CD4-positive, alpha-beta T cell treated with Interleukin-6 for 4 hours (primary cell): ENCODE measurements at regions not wholly inside any gene's neighbourhood (a gene's known extent, or its start where the extent isn't known, plus 50 kb on each side); places are given as distances from the start of the nearest gene placed in this dataset.
"Not testable (repeated sequence)": the region's sequence is repeated elsewhere in the genome, so short reads cannot be mapped to it uniquely, and the experiment has no call there.

ENCODE experiments used
- DNase-seq: peaks from one replicate; pipeline ENCODE4 v3.0.0-alpha.2; 2020; ENCODE audit warnings: mixed read lengths

DNA sequence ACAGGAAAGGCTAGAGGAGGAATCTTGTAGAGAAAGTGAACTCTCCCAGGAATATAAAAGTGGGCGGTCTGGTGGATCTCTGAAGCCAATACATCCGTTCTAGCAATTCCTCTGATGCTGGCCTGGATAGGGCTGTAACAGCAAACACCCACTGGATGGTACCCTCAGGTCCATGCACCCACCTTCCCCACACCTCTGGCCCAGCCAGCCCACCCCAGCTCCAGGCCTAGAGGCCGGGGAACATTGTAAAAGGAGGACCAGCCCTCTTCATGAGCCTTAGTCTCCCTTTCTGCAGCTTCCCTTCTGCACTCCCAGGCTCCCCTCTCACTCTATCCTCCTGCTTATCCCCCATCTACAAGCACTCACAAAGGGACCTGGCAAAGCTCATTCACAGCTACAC, 443.9 kb downstream of the BUD13 start:
- no peak for DNase-seq

DNA sequence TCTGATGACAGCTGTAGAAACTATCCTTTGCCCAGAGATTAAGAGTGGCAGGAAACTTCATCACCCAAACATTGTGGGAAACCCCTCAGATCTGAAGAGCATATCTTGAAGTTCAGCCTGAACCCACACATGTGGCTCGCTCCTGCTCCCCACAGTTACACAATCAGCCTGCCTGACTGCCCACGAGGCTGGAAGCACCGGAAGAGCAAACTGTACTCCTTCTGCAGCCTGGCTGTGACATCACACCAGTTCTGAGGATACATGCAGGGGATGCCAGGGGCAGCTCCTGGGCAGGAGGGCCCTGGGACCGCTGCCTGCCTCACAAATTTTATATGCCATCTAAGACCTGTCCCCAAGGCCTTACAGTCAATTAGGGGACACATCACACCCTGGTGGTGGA, 444.4 kb downstream of the BUD13 start:
- DNase-seq: no peak

DNA sequence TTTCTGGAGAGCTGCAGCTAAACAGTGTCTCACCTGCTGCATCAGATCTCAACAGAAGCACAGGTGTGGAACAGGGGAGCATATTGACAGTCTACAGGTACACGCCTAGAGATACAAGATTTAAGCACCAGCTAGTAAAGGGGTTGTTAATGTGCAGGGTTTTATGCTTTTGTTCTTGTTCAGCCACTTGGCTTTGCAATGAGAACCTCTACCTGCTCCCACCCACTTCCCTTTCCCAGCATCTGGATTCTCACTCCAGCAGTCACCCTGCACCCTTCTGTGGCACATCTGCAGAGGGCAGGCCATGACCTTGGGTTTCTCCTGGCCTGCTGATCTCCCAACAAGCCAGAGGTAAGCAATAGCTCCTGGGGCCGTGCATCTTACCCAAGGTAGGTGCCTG, 446.6 kb downstream of the BUD13 start:
- DNase-seq: no peak

DNA sequence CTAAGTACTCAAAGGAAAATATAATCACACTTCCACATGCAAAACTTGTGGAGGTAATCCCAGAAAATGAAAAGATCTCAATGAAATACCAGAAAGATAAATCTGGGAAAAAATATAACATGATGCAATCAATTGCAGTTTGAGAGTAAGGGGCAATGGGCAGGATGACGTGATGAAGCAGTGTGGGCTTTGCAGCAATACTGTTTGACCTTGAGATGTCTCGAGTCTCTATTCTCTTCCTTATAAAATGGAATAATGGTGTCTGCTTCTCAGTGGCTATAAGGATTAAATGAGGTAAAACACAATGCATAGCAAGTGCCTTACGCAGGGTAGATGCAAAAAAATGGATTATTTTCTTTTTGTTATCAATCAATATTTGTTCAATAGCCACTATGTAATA, 447.5 kb downstream of the BUD13 start:
- no peak for DNase-seq

DNA sequence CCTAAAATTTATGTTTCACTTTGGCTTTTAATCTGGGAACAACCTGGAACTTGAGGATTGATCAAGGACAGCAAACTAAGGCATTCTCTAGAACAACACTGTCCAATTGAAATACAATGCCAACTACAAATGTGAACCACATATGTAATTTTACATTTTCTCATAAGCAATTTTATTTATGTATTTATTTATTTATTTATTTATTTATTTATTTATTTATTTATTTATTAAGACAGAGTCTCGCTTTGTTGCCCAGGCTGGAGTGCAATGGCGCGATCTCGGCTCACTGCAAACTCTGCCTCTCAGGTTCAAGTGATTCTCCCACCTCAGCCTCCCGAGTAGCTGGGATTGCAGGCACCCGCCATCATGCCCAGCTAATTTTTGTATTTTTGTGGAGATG, 448.7 kb downstream of the BUD13 start:
- not testable (repeated sequence) for DNase-seq

DNA sequence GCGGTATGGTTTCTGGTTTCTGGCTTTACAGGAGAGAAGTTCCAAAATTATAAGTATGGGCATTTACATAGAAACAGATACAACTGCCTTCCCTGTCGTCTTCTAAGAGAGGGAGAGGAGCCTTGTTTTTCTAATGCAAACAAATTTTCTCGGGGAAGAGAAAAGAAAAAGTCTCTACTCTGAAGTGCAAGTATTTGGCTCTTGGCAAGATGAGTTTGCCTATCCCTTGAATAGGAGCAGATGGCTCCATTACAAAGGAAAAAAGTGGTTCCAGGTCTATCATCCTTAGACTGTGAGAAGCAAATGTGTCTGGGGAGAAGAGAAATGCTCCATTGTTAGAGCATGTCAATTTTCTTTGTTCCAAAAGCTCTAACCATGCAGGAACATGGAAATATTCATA, 455.6 kb downstream of the BUD13 start:
- no peak for DNase-seq

DNA sequence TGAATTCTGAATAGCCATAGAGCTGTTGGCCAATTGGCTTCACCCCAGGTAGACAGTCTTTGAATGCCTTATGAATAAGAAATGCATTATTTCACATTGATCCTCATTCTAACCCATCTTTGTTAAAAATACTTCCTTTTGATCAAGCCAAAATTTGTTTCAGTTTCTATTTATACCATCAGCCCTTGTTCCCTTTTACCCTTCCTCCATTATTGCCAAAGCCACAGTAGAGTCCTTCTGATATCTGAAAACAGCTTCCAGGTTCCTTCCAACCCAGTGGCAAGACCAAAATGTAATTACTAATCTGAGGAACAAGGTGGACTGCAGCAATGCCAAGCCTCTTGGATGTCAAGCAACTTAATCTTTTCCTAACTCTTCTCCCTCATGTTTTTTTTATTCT, 458.8 kb downstream of the BUD13 start:
- no peak for DNase-seq

DNA sequence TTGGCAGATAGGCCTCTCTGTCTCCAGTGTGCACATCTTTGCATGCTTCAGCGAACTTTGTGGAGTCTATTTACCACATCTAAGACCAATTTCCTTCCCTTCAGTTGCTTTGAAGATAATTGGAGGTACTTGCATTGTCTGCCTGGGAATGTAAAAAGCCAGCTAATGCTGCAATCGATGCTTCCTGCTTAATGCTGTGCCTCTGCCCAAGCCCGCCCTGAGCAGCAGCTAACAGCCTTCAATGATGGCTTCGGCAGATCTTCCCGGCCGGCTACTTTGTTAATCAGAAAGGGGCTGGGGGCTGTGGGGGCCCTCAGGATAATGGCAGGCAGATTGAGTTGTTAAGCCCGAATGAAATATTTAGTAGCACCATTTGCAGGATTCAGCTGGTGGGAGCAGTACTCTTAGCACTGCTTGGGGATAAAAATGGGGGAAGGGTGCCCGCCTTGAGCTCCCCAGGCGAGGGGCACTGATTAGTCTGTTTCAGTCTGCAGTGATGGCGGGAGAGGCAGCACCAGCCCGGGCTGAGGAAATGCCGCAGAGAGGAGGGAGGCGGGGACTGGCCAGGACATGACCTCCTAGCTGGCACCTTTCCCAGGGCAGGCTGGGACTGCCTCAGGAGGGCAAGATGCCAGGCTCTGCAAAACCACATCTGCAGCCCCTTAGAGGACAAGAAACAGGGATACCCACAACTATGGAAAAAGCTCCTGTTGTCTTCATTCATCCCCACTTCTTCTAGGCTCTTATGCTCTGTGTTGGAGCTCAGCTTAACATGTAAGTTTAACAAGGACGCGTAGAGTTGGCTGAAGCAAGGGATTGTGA, 460.0 kb downstream of the BUD13 start:
- no peak for DNase-seq

DNA sequence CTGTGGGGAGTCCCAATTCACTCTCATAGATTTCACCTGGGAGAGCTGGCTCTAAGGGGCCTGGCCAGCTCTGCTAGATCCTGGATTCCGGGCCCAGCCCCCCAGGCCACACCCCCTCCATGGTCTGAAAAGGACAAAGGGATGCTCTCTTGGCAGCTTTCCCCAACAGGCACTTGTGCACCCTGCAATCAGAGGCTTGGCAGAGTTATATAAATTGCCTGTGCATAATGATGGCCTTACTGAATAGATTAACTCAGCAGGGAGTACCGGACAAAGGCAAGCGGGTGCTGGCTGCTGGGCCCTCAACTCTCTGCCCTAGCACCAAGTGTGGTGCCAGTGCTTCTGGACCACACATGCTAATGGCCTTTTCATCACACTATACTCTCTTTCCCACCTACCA, 461.6 kb downstream of the BUD13 start:
- DNase-seq: no peak

DNA sequence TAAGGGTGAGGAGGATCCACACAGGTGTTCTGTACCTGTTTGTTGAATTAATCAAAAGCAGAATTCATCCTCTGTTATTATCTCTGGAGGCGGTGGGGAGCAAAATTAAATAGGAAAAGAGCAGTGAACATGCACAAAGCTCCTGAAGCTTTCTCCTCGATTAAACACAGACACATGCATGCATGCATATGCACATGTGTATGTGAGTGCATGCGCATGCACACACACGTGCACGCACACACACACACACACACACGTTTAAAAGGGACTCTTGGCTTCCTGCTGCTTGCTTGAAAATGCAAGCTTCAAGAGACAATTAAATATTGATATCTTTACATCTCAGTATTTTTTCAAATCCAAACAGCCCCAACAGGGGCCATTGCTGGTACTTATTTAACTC, 462.1 kb downstream of the BUD13 start:
- DNase-seq: no peak

DNA sequence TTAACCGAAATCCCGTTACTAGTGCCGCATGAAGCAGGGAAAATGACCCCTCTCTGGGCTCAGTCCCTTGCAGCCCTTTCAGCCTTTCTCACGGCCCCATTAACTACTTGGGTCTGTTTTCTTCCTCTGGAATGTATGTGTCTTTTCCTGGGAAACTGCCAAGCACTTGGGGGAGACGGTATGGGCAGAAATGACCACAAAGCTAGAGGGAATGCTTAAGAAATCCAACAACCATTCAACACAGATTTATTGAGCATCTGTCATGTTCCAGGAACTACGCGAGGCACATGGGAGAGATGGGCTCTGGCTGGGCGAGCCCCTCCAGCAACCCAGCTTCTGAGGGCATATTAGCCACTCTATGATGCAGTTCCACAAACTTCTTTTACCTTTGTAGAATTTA, 462.6 kb downstream of the BUD13 start:
- DNase-seq: no peak

DNA sequence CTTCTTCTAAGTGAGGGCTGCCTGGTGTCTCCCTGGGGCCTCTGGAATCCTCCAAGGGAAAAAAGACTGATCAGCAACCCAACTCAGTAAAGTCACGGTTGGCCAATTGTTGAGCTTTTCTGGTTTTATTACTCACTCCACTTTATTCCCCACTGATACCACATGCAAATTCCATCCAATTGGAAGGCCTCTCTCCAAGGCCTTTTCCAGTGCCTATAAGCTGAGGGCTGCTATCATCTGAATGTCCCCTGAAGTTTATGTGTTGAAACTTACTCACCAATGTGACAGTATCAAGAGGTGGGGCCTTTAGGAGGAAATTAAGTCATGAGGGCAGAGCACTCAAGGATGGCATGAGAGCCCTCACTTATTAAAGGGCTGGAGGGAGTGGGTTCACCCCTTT, 463.3 kb downstream of the BUD13 start:
- no peak for DNase-seq

DNA sequence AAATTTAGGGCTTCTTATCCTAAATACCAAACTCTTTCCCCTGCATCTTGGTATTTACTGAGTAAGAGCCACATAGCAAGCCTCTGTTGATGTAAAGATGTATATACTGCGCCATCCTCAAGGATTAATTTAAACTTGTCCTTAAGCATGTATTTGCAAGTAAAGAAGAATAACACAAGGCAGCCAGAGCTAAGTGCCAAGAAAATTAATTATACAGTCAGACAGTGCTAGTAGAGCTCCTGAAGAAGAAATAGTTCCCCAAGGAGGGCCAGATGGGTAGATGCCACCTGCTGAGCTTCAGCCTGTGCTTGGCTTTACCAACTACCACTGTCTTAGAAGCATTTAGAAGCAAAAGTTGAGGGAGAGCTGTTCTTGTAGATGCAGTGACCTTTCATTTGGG, 470.0 kb downstream of the BUD13 start:
- no peak for DNase-seq

DNA sequence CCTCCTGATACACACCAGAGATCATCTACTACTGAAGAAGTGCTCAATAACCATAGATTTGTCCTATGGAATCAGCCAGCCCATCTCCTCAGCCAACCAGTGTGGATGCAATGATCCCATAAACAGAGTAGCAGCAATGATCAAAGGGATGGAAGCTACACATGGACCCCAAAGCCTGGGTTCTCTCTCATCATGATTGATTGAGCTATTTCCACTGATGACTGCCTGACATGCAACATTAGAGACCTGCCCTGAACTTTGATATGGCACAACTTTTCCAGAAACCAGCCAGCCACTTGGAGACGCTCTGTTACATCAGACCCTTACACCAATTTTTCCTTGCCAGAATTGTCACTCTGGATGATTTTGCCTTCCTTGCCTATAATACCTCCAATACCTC, 471.6 kb downstream of the BUD13 start:
- DNase-seq: no peak

DNA sequence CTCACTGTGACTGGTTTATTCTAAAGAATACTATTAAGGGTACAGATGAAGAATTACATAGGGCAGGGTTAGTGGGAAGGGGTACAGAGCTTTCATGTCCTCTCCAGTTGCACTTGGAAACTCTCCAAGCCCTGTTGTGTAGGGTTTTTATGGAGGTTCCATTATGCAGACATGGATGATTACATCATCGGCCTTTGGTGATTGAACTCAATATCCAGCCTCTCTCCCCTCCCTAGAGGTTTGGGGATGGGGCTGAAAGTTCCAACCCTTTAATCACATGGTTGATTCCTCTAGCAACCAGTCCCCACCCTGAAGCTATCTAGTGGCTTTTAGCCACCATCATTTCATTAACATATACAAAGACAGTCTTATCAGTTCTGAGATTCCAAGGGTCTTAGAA, 472.6 kb downstream of the BUD13 start:
- no peak for DNase-seq

DNA sequence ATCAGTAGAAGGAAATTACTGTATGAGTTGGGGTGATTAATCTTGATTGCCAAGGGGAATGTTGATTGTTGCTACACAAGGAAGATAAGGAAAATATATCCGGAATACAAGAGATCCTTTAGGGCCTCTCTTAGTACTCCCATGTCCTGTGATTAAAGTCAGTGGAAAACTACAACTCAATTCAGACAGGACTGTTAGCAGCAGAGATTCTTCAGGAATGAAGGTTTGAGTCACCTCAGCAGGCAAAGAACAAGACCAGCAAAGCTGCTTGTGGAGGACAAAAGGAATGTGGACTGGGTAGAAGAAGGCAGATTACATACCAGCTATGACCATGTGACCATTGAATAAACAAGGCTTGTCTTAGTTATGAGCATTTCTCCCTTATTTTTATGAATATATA, 478.2 kb downstream of the BUD13 start:
- no peak for DNase-seq

DNA sequence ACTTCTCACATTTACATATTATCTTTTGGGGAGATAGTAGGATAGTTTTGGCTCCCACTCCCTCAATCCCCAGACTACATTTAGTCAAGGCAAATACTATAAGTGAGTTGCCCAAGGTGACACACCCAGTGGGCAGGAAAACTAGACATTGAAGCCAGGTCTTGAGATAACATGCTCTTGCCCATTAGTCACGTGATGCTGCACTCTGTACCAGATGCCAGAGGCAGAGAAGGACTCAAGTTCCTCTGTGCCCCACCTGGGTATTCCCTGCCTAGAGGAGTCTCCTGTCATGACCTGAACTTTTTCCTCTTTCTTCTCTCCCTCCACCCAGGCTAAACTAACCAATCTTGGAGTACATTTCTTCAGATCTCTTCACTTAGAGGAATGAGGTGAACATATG, 484.9 kb downstream of the BUD13 start:
- no peak for DNase-seq

DNA sequence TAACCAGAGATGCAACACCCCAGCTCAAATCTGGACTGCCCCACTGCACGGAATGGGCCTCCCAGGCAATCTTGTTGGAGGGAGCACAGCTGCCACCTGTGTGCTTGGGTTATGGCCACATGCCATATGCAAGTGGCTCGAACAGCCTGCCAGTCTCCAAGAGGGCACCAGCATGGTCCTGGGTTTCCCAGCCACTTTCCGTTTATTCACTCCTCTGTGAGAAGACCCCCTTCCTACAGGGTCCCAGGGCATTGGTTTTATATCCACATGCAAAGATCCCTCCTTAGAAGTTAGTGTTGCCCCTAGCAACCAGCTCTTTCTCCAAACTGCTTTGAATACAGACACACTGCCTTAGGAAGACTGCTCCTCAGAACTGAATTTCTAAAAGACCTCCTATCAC, 487.8 kb downstream of the BUD13 start:
- no peak for DNase-seq

DNA sequence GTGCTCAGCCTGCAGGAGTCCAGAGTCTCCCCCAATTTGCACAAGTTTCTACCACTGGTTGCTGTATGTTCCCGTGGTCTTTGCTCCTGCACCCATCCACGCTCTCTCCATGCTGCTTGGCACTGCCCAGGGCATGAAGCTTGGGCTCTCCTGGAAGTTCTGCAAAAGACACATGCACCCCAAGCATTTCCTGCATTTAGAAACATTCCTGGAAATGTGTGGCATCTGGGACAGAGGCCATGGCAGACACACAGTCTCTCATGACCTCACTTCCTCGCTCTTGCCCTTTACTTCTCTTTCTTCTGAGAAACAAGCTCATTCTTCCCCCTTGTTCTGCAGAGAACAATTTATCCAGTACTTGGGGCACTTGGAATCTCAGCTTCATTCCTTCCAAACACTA, 489.5 kb downstream of the BUD13 start:
- no peak for DNase-seq

DNA sequence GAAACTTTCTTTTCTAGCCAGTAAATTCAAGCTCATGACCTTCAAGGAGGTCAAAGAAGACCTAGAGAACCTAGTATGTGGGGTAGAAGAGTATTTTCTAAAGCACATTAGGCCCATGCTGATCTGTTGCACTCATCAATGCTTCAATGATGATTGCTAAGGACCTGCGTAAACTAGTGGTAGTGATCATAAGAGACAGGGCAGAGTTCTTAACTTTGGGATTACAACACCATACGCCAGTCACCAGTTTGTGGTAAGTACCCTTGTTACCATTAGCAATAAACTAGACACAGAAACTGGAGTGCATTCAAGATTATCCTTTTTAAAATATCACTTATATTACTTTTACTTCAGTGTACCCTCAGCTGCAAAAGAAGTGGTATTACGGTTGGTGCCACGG, 490.3 kb downstream of the BUD13 start:
- no peak for DNase-seq

DNA sequence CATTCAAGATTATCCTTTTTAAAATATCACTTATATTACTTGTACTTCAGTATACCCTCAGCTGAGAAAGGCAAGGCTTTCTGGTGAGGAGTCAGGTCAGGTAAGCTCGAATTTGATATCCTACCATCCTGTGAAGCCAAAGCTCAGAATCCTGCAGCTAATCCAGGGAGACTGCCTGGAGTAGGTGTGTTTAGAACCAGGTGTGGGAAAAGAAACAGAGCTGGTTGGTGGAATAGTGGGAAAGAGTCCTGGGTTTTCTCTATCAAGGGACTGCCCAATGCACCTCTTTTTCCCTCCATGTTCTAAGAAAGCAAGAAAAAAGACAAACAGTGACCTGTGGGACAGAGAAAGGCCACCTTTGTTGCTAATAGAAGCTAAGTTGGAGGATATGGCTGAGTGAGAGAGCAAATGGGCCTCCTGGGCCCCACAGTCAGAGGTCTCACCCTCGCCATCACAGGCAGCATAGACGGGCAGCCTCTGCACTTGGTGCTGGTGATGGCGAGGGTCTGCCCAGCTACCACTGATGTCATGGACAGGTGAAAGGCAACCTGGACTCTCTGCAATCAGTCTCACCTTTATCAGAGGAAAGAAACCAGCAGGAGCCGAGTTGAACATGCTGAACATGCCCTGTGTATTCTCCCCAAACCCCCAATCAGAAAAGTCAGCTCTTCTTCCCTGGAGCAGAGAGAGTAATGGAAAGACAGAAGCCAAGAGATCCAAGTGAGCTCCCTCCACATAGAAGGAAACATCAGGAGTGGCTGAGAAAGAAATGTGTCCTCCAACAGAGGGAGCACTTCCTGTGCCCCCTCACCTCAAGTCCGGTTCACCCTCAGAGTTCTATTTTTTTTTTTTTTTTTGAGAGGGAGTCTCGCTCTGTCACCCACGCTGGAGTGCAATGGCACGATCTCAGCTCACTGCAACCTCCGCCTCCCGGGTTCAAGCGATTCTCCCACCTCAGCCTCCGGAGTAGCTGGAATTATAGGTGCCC, 491.3 kb downstream of the BUD13 start:
- DNase-seq: no peak

DNA sequence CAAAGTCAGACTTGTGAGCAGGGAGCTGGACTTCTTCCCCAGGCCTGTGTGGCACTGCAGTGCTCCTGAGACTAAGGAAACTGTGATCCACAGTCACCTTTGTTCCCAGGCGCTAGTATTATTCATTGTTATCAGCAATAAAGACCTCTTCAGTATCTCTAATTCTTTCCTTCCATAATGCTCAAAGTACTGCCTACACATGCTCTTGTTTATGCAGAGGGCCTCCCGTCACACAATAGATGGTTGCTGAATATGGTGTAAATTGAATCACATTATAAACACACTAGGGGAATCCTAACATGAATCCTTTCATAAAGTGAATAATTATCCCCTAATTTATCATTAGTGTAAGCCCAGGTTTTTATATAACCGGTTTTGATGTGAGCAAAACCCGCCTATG, 493.3 kb downstream of the BUD13 start:
- DNase-seq: no peak

DNA sequence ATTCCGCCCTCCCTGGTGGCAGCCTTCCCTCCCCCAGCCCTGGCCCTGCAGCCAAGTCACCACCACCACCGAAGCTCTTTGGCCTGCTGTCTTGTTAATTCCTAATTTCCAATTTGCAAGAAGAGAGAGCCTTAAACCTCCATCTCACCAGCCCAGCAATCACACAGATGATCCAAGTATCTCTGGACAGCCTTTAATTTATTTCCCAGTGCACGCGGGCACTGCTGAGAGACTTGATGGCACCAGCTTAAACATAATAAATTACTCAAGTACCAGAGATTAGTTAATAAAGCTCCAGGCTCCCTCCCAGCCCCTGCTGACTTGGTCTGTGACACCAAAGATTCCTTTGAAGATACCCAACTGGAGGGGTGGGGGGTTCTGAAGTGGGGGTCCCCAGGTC, 494.7 kb downstream of the BUD13 start:
- no peak for DNase-seq
